Mesothelial cell of epicardium (in vitro differentiated cells): ENCODE measurements at regions not wholly inside any gene's neighbourhood (a gene's known extent, or its start where the extent isn't known, plus 50 kb on each side); places are given as distances from the start of the nearest gene placed in this dataset.
"Not testable (repeated sequence)": the region's sequence is repeated elsewhere in the genome, so short reads cannot be mapped to it uniquely, and the experiment has no call there.

Experiments used
- DNase-seq, 2 experiments: peaks; one replicate each; pipeline ENCODE4 v3.0.0; 2021; ENCODE audit warnings: low spot score in 2 of 2; ENCODE audit not compliant: unreplicated experiment in 2 of 2
- H3K27ac Mint-ChIP-seq: 2 replicates; pipeline ENCODE4 v1.8.0; 2021; ENCODE audit warnings: mixed read lengths
- H3K27me3 Mint-ChIP-seq: 2 replicates; pipeline ENCODE4 v1.8.0; 2021; ENCODE audit warnings: low read depth, mixed read lengths
- H3K36me3 Mint-ChIP-seq: 2 replicates; pipeline ENCODE4 v1.8.0; 2021; ENCODE audit warnings: mixed read lengths
- H3K4me1 Mint-ChIP-seq: 2 replicates; pipeline ENCODE4 v1.8.0; 2021; ENCODE audit warnings: mixed read lengths
- H3K4me3 Mint-ChIP-seq: 2 replicates; pipeline ENCODE4 v1.8.0; 2021; ENCODE audit warnings: mild to moderate bottlenecking, moderate library complexity, mixed read lengths
- H3K9me3 Mint-ChIP-seq: 2 replicates; pipeline ENCODE4 v1.8.0; 2021; ENCODE audit warnings: mixed read lengths
- TF ChIP-seq, protein P1 (sequence below): fragments of 200-600 bp; sonication (generic); IDR thresholded peaks from one replicate; pipeline ENCODE4 v1.5.0; 2021; ENCODE audit warnings: antibody characterized with exemption; ENCODE audit not compliant: unreplicated experiment

DNA sequence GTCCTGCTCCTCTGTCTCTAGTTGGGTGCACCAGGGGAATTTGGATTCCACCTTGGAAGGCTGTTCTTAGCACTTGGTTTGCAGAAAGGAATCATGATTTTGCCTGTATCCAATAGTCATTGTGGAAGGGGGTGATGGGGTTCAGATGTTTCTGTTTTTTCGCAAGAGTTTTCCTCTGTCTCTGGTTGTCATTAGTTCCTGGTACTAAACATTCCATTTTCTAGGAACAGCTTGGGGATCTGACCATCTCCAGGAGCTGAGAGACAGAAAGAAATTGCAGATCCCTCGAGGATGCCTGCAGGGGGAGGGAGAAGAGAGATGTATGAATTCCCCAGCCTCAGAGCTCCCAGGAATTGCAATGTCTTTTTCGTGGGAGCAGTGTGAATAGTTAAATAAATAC lies 70.9 kb downstream of the CYTL1 start:
- TF ChIP-seq, protein P1, sequence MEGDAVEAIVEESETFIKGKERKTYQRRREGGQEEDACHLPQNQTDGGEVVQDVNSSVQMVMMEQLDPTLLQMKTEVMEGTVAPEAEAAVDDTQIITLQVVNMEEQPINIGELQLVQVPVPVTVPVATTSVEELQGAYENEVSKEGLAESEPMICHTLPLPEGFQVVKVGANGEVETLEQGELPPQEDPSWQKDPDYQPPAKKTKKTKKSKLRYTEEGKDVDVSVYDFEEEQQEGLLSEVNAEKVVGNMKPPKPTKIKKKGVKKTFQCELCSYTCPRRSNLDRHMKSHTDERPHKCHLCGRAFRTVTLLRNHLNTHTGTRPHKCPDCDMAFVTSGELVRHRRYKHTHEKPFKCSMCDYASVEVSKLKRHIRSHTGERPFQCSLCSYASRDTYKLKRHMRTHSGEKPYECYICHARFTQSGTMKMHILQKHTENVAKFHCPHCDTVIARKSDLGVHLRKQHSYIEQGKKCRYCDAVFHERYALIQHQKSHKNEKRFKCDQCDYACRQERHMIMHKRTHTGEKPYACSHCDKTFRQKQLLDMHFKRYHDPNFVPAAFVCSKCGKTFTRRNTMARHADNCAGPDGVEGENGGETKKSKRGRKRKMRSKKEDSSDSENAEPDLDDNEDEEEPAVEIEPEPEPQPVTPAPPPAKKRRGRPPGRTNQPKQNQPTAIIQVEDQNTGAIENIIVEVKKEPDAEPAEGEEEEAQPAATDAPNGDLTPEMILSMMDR, result no peak
- H3K27me3 Mint-ChIP-seq, result peaks cover 8% of the 10 kb centered on the region
- DNase-seq, result no peak
- peaks cover 3% of the 10 kb centered on the region for H3K9me3 Mint-ChIP-seq
- no peak overlapping the region for H3K4me3 Mint-ChIP-seq
- H3K27ac Mint-ChIP-seq, result no peak overlapping the region
- H3K36me3 Mint-ChIP-seq, result no peaks in the 10 kb centered on the region
- H3K4me1 Mint-ChIP-seq, result no peaks in the 10 kb centered on the region

DNA sequence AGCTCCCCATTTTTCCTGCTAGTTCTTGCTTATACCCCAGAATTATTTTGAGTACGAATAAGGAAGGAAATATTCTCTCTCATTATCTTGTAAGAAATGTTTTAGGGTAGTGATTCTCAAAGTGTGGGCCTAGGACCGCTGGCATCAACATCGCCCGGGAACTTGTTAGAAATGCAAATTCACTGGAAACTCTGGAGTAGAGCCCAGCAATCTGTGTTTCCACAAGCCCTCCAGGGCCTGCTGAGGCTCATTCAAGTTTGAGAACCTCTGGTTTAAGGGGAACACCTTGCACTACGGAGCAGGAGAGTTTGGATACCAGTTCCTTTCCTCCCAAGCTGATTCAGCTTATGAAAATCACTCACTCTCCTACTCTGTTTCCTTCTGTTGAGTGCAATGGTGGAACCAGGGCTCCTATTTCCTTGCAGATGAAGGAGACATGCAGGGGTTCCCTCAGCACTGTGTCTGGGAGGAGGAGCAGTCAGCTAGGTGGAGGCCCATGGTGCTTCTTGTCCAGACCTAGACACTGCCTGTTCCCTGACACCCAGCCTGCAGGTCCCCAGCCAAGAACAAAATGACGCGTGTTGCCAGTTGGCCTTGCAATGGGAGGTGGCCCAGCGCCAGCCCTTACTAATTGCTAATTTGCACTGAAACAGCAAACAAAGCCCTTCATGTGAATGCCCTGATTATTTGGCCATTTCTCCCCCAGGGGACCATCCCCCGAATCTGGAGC lies 68.5 kb downstream of the CYTL1 start:
- TF ChIP-seq, protein P1, result no peak
- Mint-ChIP-seq H3K27ac (no peak overlapping the region), H3K4me3 (no peak overlapping the region), H3K9me3 (no peaks in the 10 kb centered on the region), H3K36me3 (no peaks in the 10 kb centered on the region), H3K4me1 (no peaks in the 10 kb centered on the region), H3K27me3 (peaks cover 2% of the 10 kb centered on the region)
- DNase-seq, result no peak

DNA sequence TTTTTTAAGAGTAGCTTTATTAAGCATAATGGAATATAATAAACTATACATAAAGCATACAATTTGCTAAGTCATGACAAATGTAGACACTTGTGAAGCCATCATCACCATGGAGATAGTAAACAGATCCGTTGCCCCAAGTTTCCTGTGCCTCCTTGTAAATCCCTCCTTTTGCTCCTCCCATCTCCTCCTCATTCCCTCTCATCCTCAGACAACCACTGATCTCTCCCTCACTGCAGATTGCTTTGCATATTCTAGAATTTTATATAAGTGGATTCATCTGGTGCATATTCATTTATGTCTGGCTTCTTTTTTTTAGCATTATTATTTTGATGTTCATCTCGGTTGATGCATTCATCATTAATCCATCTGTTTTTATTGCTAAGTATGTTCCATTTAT lies 67.0 kb downstream of the CYTL1 start:
- TF ChIP-seq, protein P1, result no peak
- Mint-ChIP-seq H3K9me3 (no peaks in the 10 kb centered on the region), H3K4me3 (no peak overlapping the region), H3K4me1 (no peaks in the 10 kb centered on the region), H3K27me3 (no peaks in the 10 kb centered on the region), H3K27ac (no peak overlapping the region), H3K36me3 (no peaks in the 10 kb centered on the region)
- DNase-seq, result no peak

DNA sequence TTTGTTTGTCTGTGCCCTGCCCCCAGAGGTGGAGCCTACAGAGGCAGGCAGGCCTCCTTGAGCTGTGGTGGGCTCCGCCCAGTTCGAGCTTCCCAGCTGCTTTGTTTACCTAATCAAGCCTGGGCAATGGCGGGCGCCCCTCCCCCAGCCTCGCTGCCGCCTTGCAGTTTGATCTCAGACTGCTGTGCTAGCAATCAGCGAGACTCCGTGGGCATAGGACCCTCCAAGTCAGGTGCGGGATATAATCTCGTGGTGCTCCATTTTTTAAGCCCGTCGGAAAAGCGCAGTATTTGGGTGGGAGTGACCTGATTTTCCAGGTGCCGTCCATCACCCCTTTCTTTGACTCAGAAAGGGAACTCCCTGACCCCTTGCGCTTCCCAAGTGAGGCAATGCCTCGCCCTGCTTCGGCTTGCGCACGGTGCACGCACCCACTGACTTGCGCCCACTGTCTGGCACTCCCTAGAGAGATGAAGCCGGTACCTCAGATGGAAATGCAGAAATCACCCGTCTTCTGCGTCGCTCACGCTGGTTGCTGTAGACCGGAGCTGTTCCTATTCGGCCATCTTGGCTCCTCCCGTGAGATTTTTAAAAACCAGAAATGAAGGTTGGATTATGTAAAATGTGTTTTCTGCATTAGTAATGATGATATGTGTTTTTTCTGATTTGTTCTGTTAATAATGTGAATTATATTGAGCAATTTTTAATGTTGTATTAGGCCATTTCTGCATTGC lies 59.7 kb downstream of the CYTL1 start:
- not testable (repeated sequence) for H3K36me3 Mint-ChIP-seq, H3K27ac Mint-ChIP-seq, H3K4me1 Mint-ChIP-seq, DNase-seq, H3K27me3 Mint-ChIP-seq, H3K4me3 Mint-ChIP-seq
- H3K9me3 Mint-ChIP-seq, result peaks cover 40% of the 10 kb centered on the region

DNA sequence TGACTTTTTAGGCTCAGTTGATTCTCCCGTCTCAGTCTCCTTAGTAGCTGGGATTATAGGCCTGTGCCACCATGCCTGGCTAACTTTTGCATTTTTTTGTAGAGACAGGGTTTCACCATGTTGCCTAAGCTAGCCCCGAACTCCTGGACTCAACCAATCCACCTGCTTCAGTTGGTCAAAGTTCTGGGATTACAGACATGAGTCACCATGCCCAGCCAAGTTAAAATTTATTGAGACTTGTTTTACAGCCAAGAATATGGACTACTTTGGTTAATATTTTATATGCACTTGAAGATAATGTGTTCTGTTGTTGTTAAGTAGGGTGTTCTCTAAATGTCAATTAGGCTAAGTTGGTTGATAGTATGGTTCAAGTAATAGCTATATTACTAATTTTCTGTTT lies 58.7 kb downstream of the CYTL1 start:
- H3K4me3 Mint-ChIP-seq, result no peak overlapping the region
- H3K36me3 Mint-ChIP-seq, result peaks cover 4% of the 10 kb centered on the region
- no peaks in the 10 kb centered on the region for H3K27me3 Mint-ChIP-seq
- DNase-seq, result no peak
- H3K4me1 Mint-ChIP-seq, result no peaks in the 10 kb centered on the region
- TF ChIP-seq, protein P1, result no peak
- peaks cover 42% of the 10 kb centered on the region for H3K9me3 Mint-ChIP-seq
- H3K27ac Mint-ChIP-seq, result no peak overlapping the region

DNA sequence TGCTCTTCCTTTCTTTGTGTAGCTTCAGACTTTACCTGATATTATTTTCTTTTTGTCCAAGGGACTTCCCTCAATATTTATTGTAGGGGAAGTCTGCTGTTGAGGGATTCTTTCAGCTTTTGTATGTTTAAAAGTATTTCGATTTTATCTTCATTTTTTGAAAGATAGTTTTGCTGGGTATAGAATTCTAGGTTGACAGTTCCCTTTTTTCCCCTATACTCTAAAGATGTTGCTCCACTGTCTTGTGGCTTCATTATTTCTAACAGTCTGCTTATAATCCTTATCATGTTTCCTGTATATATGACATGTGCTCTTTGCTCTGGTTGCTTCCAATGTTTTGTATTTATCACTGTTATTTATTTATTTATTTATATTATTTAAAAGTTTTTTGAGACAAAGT lies 57.3 kb downstream of the CYTL1 start:
- no peak overlapping the region for H3K4me3 Mint-ChIP-seq
- H3K27ac Mint-ChIP-seq, result no peak overlapping the region
- DNase-seq, result no peak
- TF ChIP-seq, protein P1, result no peak
- H3K27me3 Mint-ChIP-seq, result no peaks in the 10 kb centered on the region
- H3K36me3 Mint-ChIP-seq, result peaks cover 4% of the 10 kb centered on the region
- H3K9me3 Mint-ChIP-seq, result peaks cover 42% of the 10 kb centered on the region
- no peaks in the 10 kb centered on the region for H3K4me1 Mint-ChIP-seq
